A549 (cell line): ENCODE measurements at regions not wholly inside any gene's neighbourhood (a gene's known extent, or its start where the extent isn't known, plus 50 kb on each side); places are given as distances from the start of the nearest gene placed in this dataset.

Experiments used
- ATAC-seq, 2 experiments: fragments of 200-7000 bp in 1 of 2; fragments of >200 bp in 1 of 2; cut with Nextera tagmentation in 1 of 2; cut with Tn5 transposase in 1 of 2; 3 replicates each; pipeline versions ENCODE4 v1.8.0 to v1.9.1; 2018 to 2020; ENCODE audit warnings: mild to moderate bottlenecking in 1 of 2, moderate library complexity in 1 of 2
- CTCF ChIA-PET: fragments of 300-600 bp; sonication (Branson Sonifier 250); formaldehyde crosslinking; extraction: SDS; loops from one replicate; lab custom pipeline; 2021; ENCODE audit warnings: antibody characterized with exemption, inconsistent platforms; lab: Yijun Ruan, JAX
- POLR2A ChIA-PET: fragments of 350-600 bp; formaldehyde crosslinking; extraction: SDS; loops from one replicate; lab custom pipeline; 2021; ENCODE audit warnings: antibody characterized with exemption, inconsistent platforms; lab: Yijun Ruan, JAX
- DNase-seq, 2 experiments: peaks; one replicate each; pipeline versions ENCODE4 v3.0.0 to v3.0.0-alpha.2; 2011 to 2016; ENCODE audit warnings: low read depth in 1 of 2, low spot score in 1 of 2
- FAIRE-seq: peaks from 2 replicates; lab custom pipeline; 2011; peaks lifted over from hg19 to GRCh38; lab: Jason Lieb, UNC
- H3K27ac ChIP-seq, 2 experiments: fragments of >200 bp; sonication (Bioruptor Twin); formaldehyde crosslinking; 3 replicates each; pipeline ENCODE4 v1.5.1; 2016 to 2017
- H3K4me1 ChIP-seq: fragments of >200 bp; sonication (Bioruptor Twin); formaldehyde crosslinking; 3 replicates; pipeline ENCODE4 v1.6.1; 2016
- H3K4me2 ChIP-seq: fragments of >200 bp; sonication (Bioruptor Twin); formaldehyde crosslinking; 3 replicates; pipeline ENCODE4 v1.6.1; 2016
- H3K4me3 ChIP-seq: fragments of >200 bp; sonication (Bioruptor Twin); formaldehyde crosslinking; 3 replicates; pipeline ENCODE4 v1.5.1; 2016
- H3K9me3 ChIP-seq: fragments of >200 bp; sonication (Bioruptor Twin); formaldehyde crosslinking; 3 replicates; pipeline ENCODE4 v1.6.1; 2016
- ATOH8 ChIP-seq: fragments of 250-450 bp; sonication (Bioruptor Pico); IDR thresholded peaks from 2 replicates; pipeline ENCODE4 v1.5.0; 2020; ENCODE audit warnings: low read depth, mild to moderate bottlenecking, moderate library complexity
- BCL3 ChIP-seq: fragments of >200 bp; sonication (Bioruptor Twin); formaldehyde crosslinking; IDR thresholded peaks from 3 replicates; pipeline ENCODE4 v1.6.1; 2016
- CBX2 ChIP-seq: fragments of 200-600 bp; sonication (generic); IDR thresholded peaks from 2 replicates; pipeline ENCODE4 v1.6.1; 2016; ENCODE audit warnings: low read depth, mild to moderate bottlenecking, borderline replicate concordance
- CTCF ChIP-seq: fragments of >200 bp; sonication (Bioruptor Twin); formaldehyde crosslinking; IDR thresholded peaks from 3 replicates; pipeline ENCODE4 v1.5.1; 2016
- ELK1 ChIP-seq: fragments of 150-350 bp; IDR thresholded peaks from 2 replicates; pipeline ENCODE4 v1.6.1; 2014; ENCODE audit warnings: low read depth, mild to moderate bottlenecking, low read length
- EP300 ChIP-seq, 2 experiments: fragments of >200 bp; sonication (Bioruptor Twin); formaldehyde crosslinking; IDR thresholded peaks; 2 replicates in 1 of 2; 3 replicates in 1 of 2; pipeline ENCODE4 v1.6.1; 2016 to 2017
- HES2 ChIP-seq: fragments of >200 bp; sonication (Bioruptor Twin); formaldehyde crosslinking; IDR thresholded peaks from 2 replicates; pipeline ENCODE4 v1.6.1; 2016
- HOXB5 ChIP-seq: fragments of 250-450 bp; sonication (Bioruptor Pico); IDR thresholded peaks from 2 replicates; pipeline ENCODE4 v1.5.0; 2020; ENCODE audit warnings: mild to moderate bottlenecking, moderate library complexity
- KDM1A ChIP-seq: fragments of 200-600 bp; sonication (generic); IDR thresholded peaks from 2 replicates; pipeline ENCODE4 v1.6.1; 2016; ENCODE audit warnings: low read depth, mild to moderate bottlenecking
- MAZ ChIP-seq: fragments of 150-350 bp; IDR thresholded peaks from 2 replicates; pipeline ENCODE4 v1.6.1; 2014; ENCODE audit warnings: antibody characterized with exemption, low read depth, low read length, borderline replicate concordance
- NPAS2 ChIP-seq: fragments of 250-450 bp; sonication (Bioruptor Pico); IDR thresholded peaks from 2 replicates; pipeline ENCODE4 v1.8.0; 2022; ENCODE audit warnings: mild to moderate bottlenecking, moderate library complexity, borderline replicate concordance
- NR3C1 ChIP-seq: fragments of >200 bp; sonication (Bioruptor Twin); formaldehyde crosslinking; IDR thresholded peaks from 3 replicates; pipeline ENCODE4 v1.6.1; 2017
- POLR2AphosphoS2 ChIP-seq: conservative IDR thresholded peaks from 2 replicates; pipeline ENCODE4 v1.6.1; 2012; ENCODE audit warnings: low read length, improper control_type of control experiment, inconsistent platforms
- RCOR1 ChIP-seq: fragments of 150-350 bp; IDR thresholded peaks from 2 replicates; pipeline ENCODE4 v1.6.1; 2014; ENCODE audit warnings: antibody characterized with exemption, low read length, low read depth
- RFX5 ChIP-seq: fragments of 450-650 bp; IDR thresholded peaks from 2 replicates; pipeline ENCODE4 v1.7.1; 2014; ENCODE audit warnings: antibody characterized with exemption, mild to moderate bottlenecking, moderate library complexity
- TFCP2L1 ChIP-seq: fragments of 250-450 bp; sonication (Bioruptor Pico); IDR thresholded peaks from 2 replicates; pipeline ENCODE4 v1.5.0; 2021; ENCODE audit warnings: mild to moderate bottlenecking
- TP53 ChIP-seq: fragments of 250-450 bp; sonication (Bioruptor Pico); IDR thresholded peaks from 2 replicates; pipeline ENCODE4 v1.5.0; 2021; ENCODE audit warnings: mild to moderate bottlenecking, moderate library complexity
- USF2 ChIP-seq: fragments of 450-650 bp; IDR thresholded peaks from 2 replicates; pipeline ENCODE4 v1.6.1; 2014; ENCODE audit warnings: antibody characterized with exemption
- WGBS: methylation state at CpG from one replicate; pipeline ENCODE4 v1.1.6; 2017; ENCODE audit errors: missing lambda C conversion rate; 5-methylcytosine and 5-hydroxymethylcytosine counted together

- ChIA-PET CTCF (no interaction called here), POLR2A (no interaction called here)
- FAIRE-seq (no peak), DNase-seq (no peak), ATAC-seq (no peak)
- no peak overlapping the region for H3K4me3 ChIP-seq
- 83% methylated on average over 1 of the region's 1 CpG for WGBS
- TF ChIP-seq NPAS2 (CRISPR knock-in tag) (no peak), CTCF (no peak), HOXB5 (no peak), ATOH8 (CRISPR knock-in tag) (no peak), RFX5 (no peak), TP53 (CRISPR knock-in tag) (no peak), NR3C1 (no peak), ELK1 (no peak), EP300 (IDR thresholded peaks at IDR 0.05) (no peak), RCOR1 (no peak), BCL3 (no peak), TFCP2L1 (no peak), USF2 (no peak), MAZ (no peak), HES2 (no peak), KDM1A (no peak)
- H3K4me1 ChIP-seq: no peaks in the 10 kb centered on the region
- no peak overlapping the region for H3K4me2 ChIP-seq
- no peaks in the 10 kb centered on the region; the same call in 2 of the 3 replicates for H3K9me3 ChIP-seq
- no peak overlapping the region for H3K27ac ChIP-seq
These were observed 74.6 kb upstream of the ARRDC3 start for GRCh38 chr5:91457681-91458058.

DNA sequence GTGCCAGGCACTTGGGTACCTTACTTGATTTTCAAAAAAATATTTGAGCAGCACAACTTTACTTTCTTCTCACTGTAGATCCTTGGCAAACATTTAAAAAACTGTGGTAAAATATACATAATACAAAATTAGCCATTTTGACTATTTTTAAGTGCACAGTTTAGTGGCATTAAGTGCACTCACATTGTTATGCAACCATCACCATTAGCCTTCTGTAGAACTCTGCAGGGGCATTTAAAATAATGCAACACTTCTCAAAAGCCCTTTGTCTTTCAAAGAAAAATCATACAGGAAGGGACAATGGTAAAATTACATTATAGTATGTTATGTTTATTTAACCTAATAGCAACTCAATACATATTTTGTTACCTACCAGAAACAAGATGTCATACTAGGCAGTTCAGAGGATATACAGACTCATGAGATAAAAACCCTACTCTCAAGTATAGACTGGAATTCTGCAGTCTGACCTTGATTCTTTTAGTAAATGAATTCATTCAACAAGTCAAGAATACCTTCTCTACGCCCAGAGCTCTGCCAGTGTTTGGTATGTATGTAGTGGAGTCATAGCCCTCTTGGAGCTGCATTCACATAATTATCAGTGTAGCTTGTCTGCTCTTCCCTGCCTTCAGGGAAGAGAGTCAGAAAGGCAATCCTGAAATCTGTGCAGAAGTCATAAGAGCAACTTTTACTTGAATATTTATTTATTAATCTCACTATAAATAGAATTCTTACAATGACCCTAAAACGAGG is 74.0 kb upstream of the ARRDC3 start:
- TF ChIP-seq CTCF: no peak
- TF ChIP-seq POLR2AphosphoS2: no peak
- no peak for TF ChIP-seq CBX2
- TF ChIP-seq, all 56 proteins: peak for 0
- H3K27ac ChIP-seq: no peak overlapping the region
- no peaks in the 10 kb centered on the region; the same call in 2 of the 3 replicates for H3K9me3 ChIP-seq
- ChIA-PET POLR2A (no interaction called here), CTCF (no interaction called here)
- no peak for FAIRE-seq
- ATAC-seq: no peak
- DNase-seq: no peak
- no peak overlapping the region for H3K4me2 ChIP-seq
- WGBS: 35% methylated on average over 2 of the region's 2 CpGs
- H3K4me1 ChIP-seq: no peaks in the 10 kb centered on the region
- no peak overlapping the region for H3K4me3 ChIP-seq
